GM23338 (cell line): ENCODE measurements at regions not wholly inside any gene's neighbourhood (a gene's known extent, or its start where the extent isn't known, plus 50 kb on each side); places are given as distances from the start of the nearest gene placed in this dataset.

Experiments used
- ATAC-seq: fragments of 200-7000 bp; cut with Tn5 transposase; 3 replicates; pipeline ENCODE4 v1.9.1; 2020
- DNase-seq: peaks from one replicate; pipeline ENCODE4 v3.0.0-alpha.2; 2015; ENCODE audit warnings: low spot score
- H2AFZ ChIP-seq: fragments of 200-600 bp; sonication (generic); 2 replicates; pipeline ENCODE4 v1.8.0; 2016; ENCODE audit warnings: antibody characterized with exemption, mild to moderate bottlenecking, moderate library complexity
- H3F3A ChIP-seq: fragments of 200-600 bp; sonication (generic); replicated peaks from 2 replicates; pipeline ENCODE4 v1.8.0; 2017; ENCODE audit warnings: antibody characterized with exemption, mixed run types, low read depth
- H3K27ac ChIP-seq: fragments of 200-600 bp; sonication (generic); 2 replicates; pipeline ENCODE4 v1.6.1; 2016; ENCODE audit warnings: low read depth
- H3K27me3 ChIP-seq: fragments of 200-600 bp; sonication (generic); 2 replicates; pipeline ENCODE4 v1.8.0; 2016; ENCODE audit warnings: mild to moderate bottlenecking, mixed run types, moderate library complexity; ENCODE audit not compliant: insufficient read depth
- H3K36me3 ChIP-seq: fragments of 200-600 bp; sonication (generic); 2 replicates; pipeline ENCODE4 v1.8.0; 2016; ENCODE audit warnings: mild to moderate bottlenecking; ENCODE audit not compliant: insufficient read depth
- H3K4me1 ChIP-seq: fragments of 200-600 bp; sonication (generic); 2 replicates; pipeline ENCODE4 v1.8.0; 2016; ENCODE audit warnings: mild to moderate bottlenecking, moderate library complexity; ENCODE audit not compliant: insufficient read depth
- H3K4me2 ChIP-seq: fragments of 200-600 bp; sonication (generic); 2 replicates; pipeline ENCODE4 v1.7.1; 2017; ENCODE audit warnings: mixed run types
- H3K4me3 ChIP-seq: fragments of 200-600 bp; sonication (generic); 2 replicates; pipeline ENCODE4 v1.6.1; 2016; ENCODE audit warnings: mixed run types
- H3K79me2 ChIP-seq: fragments of 200-600 bp; sonication (generic); replicated peaks from 2 replicates; pipeline ENCODE4 v1.8.0; 2017; ENCODE audit warnings: mild to moderate bottlenecking; ENCODE audit not compliant: insufficient read depth
- H3K9me2 ChIP-seq: fragments of 200-600 bp; sonication (generic); 2 replicates; pipeline ENCODE4 v1.8.0; 2017; ENCODE audit not compliant: insufficient read depth
- H4K20me1 ChIP-seq: fragments of 200-600 bp; sonication (generic); replicated peaks from 2 replicates; pipeline ENCODE4 v1.8.0; 2017; ENCODE audit warnings: mild to moderate bottlenecking; ENCODE audit not compliant: insufficient read depth
- H3K27ac Mint-ChIP-seq: 2 replicates; pipeline ENCODE4 v1.8.0; 2020; ENCODE audit warnings: inconsistent platforms, mild to moderate bottlenecking, moderate library complexity, mixed read lengths
- H3K27me3 Mint-ChIP-seq: 3 replicates; pipeline ENCODE4 v1.8.0; 2022; ENCODE audit warnings: low read depth, mild to moderate bottlenecking, moderate library complexity, mixed read lengths, inconsistent platforms; ENCODE audit not compliant: insufficient read depth, poor library complexity
- H3K36me3 Mint-ChIP-seq: 3 replicates; pipeline ENCODE4 v1.8.0; 2021; ENCODE audit warnings: low read depth, mild to moderate bottlenecking, inconsistent platforms, moderate library complexity, mixed read lengths
- H3K4me1 Mint-ChIP-seq: 3 replicates; pipeline ENCODE4 v1.8.0; 2020; ENCODE audit warnings: mild to moderate bottlenecking, inconsistent platforms, mixed read lengths
- H3K4me3 Mint-ChIP-seq: 3 replicates; pipeline ENCODE4 v1.8.0; 2021; ENCODE audit warnings: moderate library complexity, mild to moderate bottlenecking, inconsistent platforms, mixed read lengths
- H3K9me3 Mint-ChIP-seq: 3 replicates; pipeline ENCODE4 v1.8.0; 2020; ENCODE audit warnings: moderate library complexity, mild to moderate bottlenecking, inconsistent platforms, mixed read lengths
- CREB1 ChIP-seq: fragments of 250-450 bp; sonication (Bioruptor Pico); IDR thresholded peaks from 2 replicates; pipeline ENCODE4 v1.5.0; 2020; ENCODE audit warnings: low read depth, mild to moderate bottlenecking, moderate library complexity
- CTCF ChIP-seq, 2 experiments: fragments of 200-600 bp in 1 of 2; sonication (generic) in 1 of 2; conservative IDR thresholded peaks; 2 replicates each; pipeline versions ENCODE4 v1.5.1 to v1.6.1; 2016 to 2017; ENCODE audit warnings: antibody characterized with exemption in 2 of 2, low read depth in 2 of 2, mild to moderate bottlenecking in 2 of 2, moderate library complexity in 1 of 2
- EZH2 ChIP-seq: fragments of 200-600 bp; sonication (generic); IDR thresholded peaks from one replicate; pipeline ENCODE4 v1.8.0; 2017; ENCODE audit warnings: antibody characterized with exemption, mild to moderate bottlenecking, low read depth; ENCODE audit not compliant: unreplicated experiment
- EZH2phosphoT487 ChIP-seq: fragments of 200-600 bp; sonication (generic); IDR thresholded peaks from one replicate; pipeline ENCODE4 v1.8.1; 2018; ENCODE audit warnings: antibody characterized with exemption; ENCODE audit not compliant: unreplicated experiment
- JUNB ChIP-seq: IDR thresholded peaks from one replicate; pipeline ENCODE4 v1.6.1; 2016; ENCODE audit warnings: antibody characterized with exemption; ENCODE audit not compliant: unreplicated experiment
- NANOG ChIP-seq: IDR thresholded peaks from 2 replicates; pipeline ENCODE4 v1.6.1; 2016; ENCODE audit warnings: antibody characterized with exemption, borderline replicate concordance
- POLR2AphosphoS5 ChIP-seq: IDR thresholded peaks from 2 replicates; pipeline ENCODE4 v1.6.1; 2016; ENCODE audit warnings: antibody characterized with exemption, low read depth
- REST ChIP-seq: IDR thresholded peaks from one replicate; pipeline ENCODE4 v1.6.1; 2018; ENCODE audit warnings: antibody characterized with exemption; ENCODE audit not compliant: unreplicated experiment
- STAT1 ChIP-seq: IDR thresholded peaks from one replicate; pipeline ENCODE4 v1.6.1; 2016; ENCODE audit warnings: antibody characterized with exemption; ENCODE audit not compliant: unreplicated experiment
- ZNF114 ChIP-seq: fragments of 250-450 bp; sonication (Bioruptor Pico); IDR thresholded peaks from 2 replicates; pipeline ENCODE4 v1.5.0; 2020; ENCODE audit warnings: mild to moderate bottlenecking, moderate library complexity
- ZNF331 ChIP-seq: fragments of 250-450 bp; sonication (Bioruptor Pico); IDR thresholded peaks from 2 replicates; pipeline ENCODE4 v1.5.0; 2020; ENCODE audit warnings: low read depth, mild to moderate bottlenecking, moderate library complexity

GRCh38 chr12:124455336-124455735 lies 112.1 kb downstream of the NCOR2 start:
- Mint-ChIP-seq H3K36me3 (peaks cover 23% of the 10 kb centered on the region), H3K27me3 (peaks cover 16% of the 10 kb centered on the region), H3K4me1 (peaks cover 10% of the 10 kb centered on the region), H3K9me3 (no peaks in the 10 kb centered on the region; the same call in 2 of the 3 replicates), H3K27ac (no peak overlapping the region), H3K4me3 (no peak overlapping the region)
- TF ChIP-seq CREB1 (no peak), EZH2phosphoT487 (no peak), REST (no peak), ZNF331 (CRISPR knock-in tag) (no peak), EZH2 (no peak)
- no peak overlapping the region for H3K4me2 ChIP-seq
- H3K9me2 ChIP-seq = no peaks in the 10 kb centered on the region
- H3K4me3 ChIP-seq = no peak overlapping the region
- H3K79me2 ChIP-seq = peaks cover 7% of the 10 kb centered on the region
- H2AFZ ChIP-seq = no peak overlapping the region
- no peaks in the 10 kb centered on the region for H3F3A ChIP-seq
- no peaks in the 10 kb centered on the region for H3K4me1 ChIP-seq
- no peaks in the 10 kb centered on the region for H3K27me3 ChIP-seq
- H3K36me3 ChIP-seq = no peaks in the 10 kb centered on the region
- no peak overlapping the region; the same call in 1 of the 2 replicates for H3K27ac ChIP-seq
- no peak for ATAC-seq
- peaks cover 3% of the 10 kb centered on the region; the same call in 1 of the 2 replicates for H4K20me1 ChIP-seq
- DNase-seq = no peak

GRCh38 chr12:124454735-124455134 lies 112.7 kb downstream of the NCOR2 start:
- no peak overlapping the region for H3K4me2 ChIP-seq
- Mint-ChIP-seq H3K4me1 (peaks cover 10% of the 10 kb centered on the region), H3K27ac (no peak overlapping the region), H3K9me3 (no peaks in the 10 kb centered on the region; the same call in 2 of the 3 replicates), H3K36me3 (peaks cover 20% of the 10 kb centered on the region), H3K27me3 (peaks cover 12% of the 10 kb centered on the region), H3K4me3 (no peak overlapping the region)
- peaks cover 7% of the 10 kb centered on the region for H3K79me2 ChIP-seq
- H3K27me3 ChIP-seq = no peaks in the 10 kb centered on the region
- no peaks in the 10 kb centered on the region for H3K4me1 ChIP-seq
- H4K20me1 ChIP-seq = peaks cover 3% of the 10 kb centered on the region; the same call in 1 of the 2 replicates
- H3K36me3 ChIP-seq = no peaks in the 10 kb centered on the region
- no peaks in the 10 kb centered on the region for H3F3A ChIP-seq
- TF ChIP-seq EZH2 = no peak
- TF ChIP-seq EZH2phosphoT487 = no peak
- TF ChIP-seq POLR2AphosphoS5 = no peak
- no peak overlapping the region for H2AFZ ChIP-seq
- DNase-seq (no peak), ATAC-seq (no peak)
- no peak overlapping the region for H3K27ac ChIP-seq
- H3K4me3 ChIP-seq = no peak overlapping the region
- H3K9me2 ChIP-seq = no peaks in the 10 kb centered on the region

GRCh38 chr12:124454352-124454725 lies 113.1 kb downstream of the NCOR2 start:
- H3K4me2 ChIP-seq = no peak overlapping the region
- no peak for DNase-seq
- H2AFZ ChIP-seq = no peak overlapping the region
- no peak overlapping the region for H3K27ac Mint-ChIP-seq
- peaks cover 10% of the 10 kb centered on the region for H3K4me1 Mint-ChIP-seq
- H3K4me3 ChIP-seq = no peak overlapping the region
- H4K20me1 ChIP-seq = peaks cover 3% of the 10 kb centered on the region; the same call in 1 of the 2 replicates
- no peak for TF ChIP-seq EZH2phosphoT487
- no peak for TF ChIP-seq ZNF114 (CRISPR knock-in tag)
- no peak for TF ChIP-seq ZNF331 (CRISPR knock-in tag)
- no peak for TF ChIP-seq STAT1
- TF ChIP-seq NANOG = no peak
- TF ChIP-seq CTCF (conservative IDR thresholded peaks at IDR 0.05; ENCODE audit: low read depth in 2 of 2) = no peak
- TF ChIP-seq JUNB = no peak
- TF ChIP-seq CREB1 = no peak
- no peak overlapping the region for H3K27ac ChIP-seq
- H3K27me3 ChIP-seq = no peaks in the 10 kb centered on the region
- no peaks in the 10 kb centered on the region for H3F3A ChIP-seq
- H3K79me2 ChIP-seq = peaks cover 7% of the 10 kb centered on the region
- H3K9me3 Mint-ChIP-seq = no peaks in the 10 kb centered on the region; the same call in 2 of the 3 replicates
- no peak overlapping the region for H3K4me3 Mint-ChIP-seq
- no peaks in the 10 kb centered on the region for H3K4me1 ChIP-seq
- peaks cover 19% of the 10 kb centered on the region for H3K36me3 Mint-ChIP-seq
- H3K36me3 ChIP-seq = no peaks in the 10 kb centered on the region
- peaks cover 12% of the 10 kb centered on the region for H3K27me3 Mint-ChIP-seq
- no peak for ATAC-seq
- H3K9me2 ChIP-seq = no peaks in the 10 kb centered on the region
